ENCODE measurements at regions not wholly inside any gene's neighbourhood (a gene's known extent, or its start where the extent isn't known, plus 50 kb on each side); places are given as distances from the start of the nearest gene placed in this dataset.

DNA sequence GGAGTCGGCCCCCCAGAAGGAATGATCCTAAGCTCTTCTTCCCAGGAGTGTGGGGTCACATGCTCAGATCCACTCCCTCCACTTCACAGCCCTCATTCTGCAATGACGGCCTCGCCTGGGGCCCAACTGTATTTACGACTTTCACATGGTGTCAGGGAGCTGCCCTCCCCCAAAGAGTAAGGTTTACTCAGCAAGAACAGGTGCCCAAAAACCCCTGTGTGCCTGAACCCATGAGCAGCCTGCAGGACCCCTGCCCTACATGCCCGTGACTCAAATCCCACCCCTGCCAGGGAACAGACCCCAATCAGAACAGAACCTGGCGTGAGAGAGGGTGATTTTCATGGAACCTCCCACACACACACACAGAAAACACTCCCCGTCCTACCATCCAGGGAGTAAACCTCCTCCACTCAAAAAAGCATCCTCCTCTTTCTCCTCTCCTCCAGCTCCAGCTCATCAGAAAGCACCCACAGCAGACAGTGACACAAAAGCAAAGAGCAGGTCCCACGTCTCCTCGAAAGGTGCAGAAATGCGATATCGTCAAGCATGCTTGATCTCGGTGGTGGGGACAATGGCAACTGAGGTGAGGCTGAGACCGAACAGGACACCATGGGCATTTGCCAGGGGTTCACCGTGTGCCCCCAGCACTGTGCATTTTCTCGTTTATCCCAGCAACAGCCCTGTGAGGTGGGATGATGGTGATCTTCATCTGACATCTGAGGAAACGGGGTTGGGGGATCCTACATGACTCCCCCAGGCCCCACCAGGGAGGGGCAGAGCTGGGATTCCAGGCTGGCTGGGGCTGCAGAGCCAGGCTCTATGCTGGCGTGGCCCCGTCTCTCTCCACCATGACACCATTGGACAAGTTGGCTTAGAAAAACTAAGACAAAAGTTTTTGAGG is 397.9 kb downstream of the NPHP4 start:
- no peak for TF ChIP-seq NANOG (IDR thresholded peaks at IDR 0.05; ENCODE audit: borderline replicate concordance)
- TF ChIP-seq, protein P1, sequence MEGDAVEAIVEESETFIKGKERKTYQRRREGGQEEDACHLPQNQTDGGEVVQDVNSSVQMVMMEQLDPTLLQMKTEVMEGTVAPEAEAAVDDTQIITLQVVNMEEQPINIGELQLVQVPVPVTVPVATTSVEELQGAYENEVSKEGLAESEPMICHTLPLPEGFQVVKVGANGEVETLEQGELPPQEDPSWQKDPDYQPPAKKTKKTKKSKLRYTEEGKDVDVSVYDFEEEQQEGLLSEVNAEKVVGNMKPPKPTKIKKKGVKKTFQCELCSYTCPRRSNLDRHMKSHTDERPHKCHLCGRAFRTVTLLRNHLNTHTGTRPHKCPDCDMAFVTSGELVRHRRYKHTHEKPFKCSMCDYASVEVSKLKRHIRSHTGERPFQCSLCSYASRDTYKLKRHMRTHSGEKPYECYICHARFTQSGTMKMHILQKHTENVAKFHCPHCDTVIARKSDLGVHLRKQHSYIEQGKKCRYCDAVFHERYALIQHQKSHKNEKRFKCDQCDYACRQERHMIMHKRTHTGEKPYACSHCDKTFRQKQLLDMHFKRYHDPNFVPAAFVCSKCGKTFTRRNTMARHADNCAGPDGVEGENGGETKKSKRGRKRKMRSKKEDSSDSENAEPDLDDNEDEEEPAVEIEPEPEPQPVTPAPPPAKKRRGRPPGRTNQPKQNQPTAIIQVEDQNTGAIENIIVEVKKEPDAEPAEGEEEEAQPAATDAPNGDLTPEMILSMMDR (conservative IDR thresholded peaks at IDR 0.05; ENCODE audit: low read depth in 2 of 2): no peak
- TF ChIP-seq POLR2AphosphoS5 (IDR thresholded peaks at IDR 0.05; ENCODE audit: low read depth): no peak
- TF ChIP-seq EZH2 (IDR thresholded peaks at IDR 0.05; ENCODE audit: low read depth, unreplicated experiment): no peak
- TF ChIP-seq EZH2phosphoT487 (IDR thresholded peaks at IDR 0.05; ENCODE audit: unreplicated experiment): no peak
- TF ChIP-seq, protein P2, sequence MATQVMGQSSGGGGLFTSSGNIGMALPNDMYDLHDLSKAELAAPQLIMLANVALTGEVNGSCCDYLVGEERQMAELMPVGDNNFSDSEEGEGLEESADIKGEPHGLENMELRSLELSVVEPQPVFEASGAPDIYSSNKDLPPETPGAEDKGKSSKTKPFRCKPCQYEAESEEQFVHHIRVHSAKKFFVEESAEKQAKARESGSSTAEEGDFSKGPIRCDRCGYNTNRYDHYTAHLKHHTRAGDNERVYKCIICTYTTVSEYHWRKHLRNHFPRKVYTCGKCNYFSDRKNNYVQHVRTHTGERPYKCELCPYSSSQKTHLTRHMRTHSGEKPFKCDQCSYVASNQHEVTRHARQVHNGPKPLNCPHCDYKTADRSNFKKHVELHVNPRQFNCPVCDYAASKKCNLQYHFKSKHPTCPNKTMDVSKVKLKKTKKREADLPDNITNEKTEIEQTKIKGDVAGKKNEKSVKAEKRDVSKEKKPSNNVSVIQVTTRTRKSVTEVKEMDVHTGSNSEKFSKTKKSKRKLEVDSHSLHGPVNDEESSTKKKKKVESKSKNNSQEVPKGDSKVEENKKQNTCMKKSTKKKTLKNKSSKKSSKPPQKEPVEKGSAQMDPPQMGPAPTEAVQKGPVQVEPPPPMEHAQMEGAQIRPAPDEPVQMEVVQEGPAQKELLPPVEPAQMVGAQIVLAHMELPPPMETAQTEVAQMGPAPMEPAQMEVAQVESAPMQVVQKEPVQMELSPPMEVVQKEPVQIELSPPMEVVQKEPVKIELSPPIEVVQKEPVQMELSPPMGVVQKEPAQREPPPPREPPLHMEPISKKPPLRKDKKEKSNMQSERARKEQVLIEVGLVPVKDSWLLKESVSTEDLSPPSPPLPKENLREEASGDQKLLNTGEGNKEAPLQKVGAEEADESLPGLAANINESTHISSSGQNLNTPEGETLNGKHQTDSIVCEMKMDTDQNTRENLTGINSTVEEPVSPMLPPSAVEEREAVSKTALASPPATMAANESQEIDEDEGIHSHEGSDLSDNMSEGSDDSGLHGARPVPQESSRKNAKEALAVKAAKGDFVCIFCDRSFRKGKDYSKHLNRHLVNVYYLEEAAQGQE (IDR thresholded peaks at IDR 0.05; ENCODE audit: unreplicated experiment): no peak
- TF ChIP-seq ZNF114 (CRISPR knock-in tag; IDR thresholded peaks at IDR 0.05): no peak
